ENCODE measurements at regions not wholly inside any gene's neighbourhood (a gene's known extent, or its start where the extent isn't known, plus 50 kb on each side); places are given as distances from the start of the nearest gene placed in this dataset.
A peak's percentile ranks its signal among the peaks of the same experiment; 100 is the strongest.

DNA sequence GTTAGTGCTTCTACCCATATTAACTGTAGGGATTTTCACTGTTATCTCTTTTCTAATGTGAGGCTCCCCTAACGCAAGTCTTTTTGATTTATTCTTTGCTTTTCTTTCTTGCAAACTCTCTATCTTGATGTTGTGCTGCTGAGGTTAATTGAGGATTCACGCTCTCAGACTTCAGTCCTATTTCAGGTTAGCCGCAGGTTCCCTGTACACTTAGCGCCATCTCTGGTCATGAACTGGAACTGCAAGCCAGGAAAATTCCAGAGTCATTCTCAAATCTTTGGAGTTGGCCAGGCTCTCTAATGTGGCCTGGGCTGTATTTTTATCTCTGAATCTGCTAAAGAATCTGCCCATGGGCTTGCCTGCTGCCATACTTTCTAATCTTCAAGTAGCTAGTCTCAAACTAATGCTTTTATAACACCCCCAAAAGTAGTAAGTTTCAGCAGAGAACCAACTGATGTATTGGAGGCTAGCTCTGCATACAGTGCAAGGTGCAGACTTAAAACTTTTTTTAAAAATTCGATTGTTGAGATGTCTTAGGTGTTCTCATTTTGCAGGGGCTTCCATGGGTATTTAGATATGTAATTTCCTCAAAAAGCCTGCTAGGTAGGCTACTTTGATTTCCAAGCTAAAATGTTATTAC is 91.1 kb upstream of the OPRM1 start:
- Histone ChIP-seq H3K36me3 (ENCODE audit: control insufficient read depth in 4 of 4, insufficient read depth in 3 of 4, low read depth in 1 of 4, low read length in 3 of 4) (no peaks in the 10 kb centered on the region), H3K4me1 (ENCODE audit: control insufficient read depth in 4 of 4, insufficient read depth in 4 of 4, low read length in 3 of 4) (no peaks in the 10 kb centered on the region), H3K4me3 (ENCODE audit: low read depth in 1 of 3, low read length in 3 of 3) (no peak overlapping the region), H3K9ac (ENCODE audit: low read depth in 1 of 2, low read length in 2 of 2) (no peak overlapping the region), H3K9me3 (ENCODE audit: control insufficient read depth in 4 of 4, low read length in 3 of 4) (no peaks in the 10 kb centered on the region), H3K27ac (ENCODE audit: low read depth in 1 of 2, low read length in 2 of 2) (no peak overlapping the region), H3K27me3 (ENCODE audit: control insufficient read depth in 4 of 4, insufficient read depth in 4 of 4, low read length in 3 of 4) (no peaks in the 10 kb centered on the region)
- TF ChIP-seq, protein P1, sequence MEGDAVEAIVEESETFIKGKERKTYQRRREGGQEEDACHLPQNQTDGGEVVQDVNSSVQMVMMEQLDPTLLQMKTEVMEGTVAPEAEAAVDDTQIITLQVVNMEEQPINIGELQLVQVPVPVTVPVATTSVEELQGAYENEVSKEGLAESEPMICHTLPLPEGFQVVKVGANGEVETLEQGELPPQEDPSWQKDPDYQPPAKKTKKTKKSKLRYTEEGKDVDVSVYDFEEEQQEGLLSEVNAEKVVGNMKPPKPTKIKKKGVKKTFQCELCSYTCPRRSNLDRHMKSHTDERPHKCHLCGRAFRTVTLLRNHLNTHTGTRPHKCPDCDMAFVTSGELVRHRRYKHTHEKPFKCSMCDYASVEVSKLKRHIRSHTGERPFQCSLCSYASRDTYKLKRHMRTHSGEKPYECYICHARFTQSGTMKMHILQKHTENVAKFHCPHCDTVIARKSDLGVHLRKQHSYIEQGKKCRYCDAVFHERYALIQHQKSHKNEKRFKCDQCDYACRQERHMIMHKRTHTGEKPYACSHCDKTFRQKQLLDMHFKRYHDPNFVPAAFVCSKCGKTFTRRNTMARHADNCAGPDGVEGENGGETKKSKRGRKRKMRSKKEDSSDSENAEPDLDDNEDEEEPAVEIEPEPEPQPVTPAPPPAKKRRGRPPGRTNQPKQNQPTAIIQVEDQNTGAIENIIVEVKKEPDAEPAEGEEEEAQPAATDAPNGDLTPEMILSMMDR (IDR thresholded peaks at IDR 0.05; ENCODE audit: low read depth, low read length, missing input control): peak; percentile 51
- no peak for TF ChIP-seq RXRA (IDR thresholded peaks at IDR 0.05)
- no peak for TF ChIP-seq HNF4G (IDR thresholded peaks at IDR 0.05)
- no peak for TF ChIP-seq JUND (IDR thresholded peaks at IDR 0.05)
- peak; percentile 64 to 72 for TF ChIP-seq RAD21 (IDR thresholded peaks at IDR 0.05)
- DNase-seq (ENCODE audit: low spot score): no peak
- WGBS: 14% methylated on average over 5 of the region's 5 CpGs

DNA sequence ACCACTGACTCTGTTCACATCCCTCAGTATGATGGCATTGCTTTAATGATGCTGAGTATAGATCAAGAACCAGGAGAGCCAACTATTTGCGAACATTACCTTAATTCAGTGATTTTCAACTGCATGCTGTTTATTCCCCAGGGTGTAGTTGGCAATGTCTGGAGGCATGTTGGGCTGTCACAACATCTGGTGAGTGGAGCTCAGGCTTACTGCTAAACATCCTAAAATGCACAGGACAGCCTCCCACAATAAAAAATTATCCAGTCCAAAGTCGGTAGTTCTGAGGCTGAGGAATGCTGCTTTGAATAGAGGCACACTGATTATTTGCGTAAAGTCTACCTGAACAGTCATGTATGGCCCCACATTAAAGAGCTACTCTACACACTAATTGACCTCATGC is 94.8 kb upstream of the OPRM1 start:
- H3K9me3 ChIP-seq (ENCODE audit: control insufficient read depth in 4 of 4, low read length in 3 of 4): no peaks in the 10 kb centered on the region
- H3K27me3 ChIP-seq (ENCODE audit: control insufficient read depth in 4 of 4, insufficient read depth in 4 of 4, low read length in 3 of 4): no peaks in the 10 kb centered on the region
- TF ChIP-seq, protein P2, sequence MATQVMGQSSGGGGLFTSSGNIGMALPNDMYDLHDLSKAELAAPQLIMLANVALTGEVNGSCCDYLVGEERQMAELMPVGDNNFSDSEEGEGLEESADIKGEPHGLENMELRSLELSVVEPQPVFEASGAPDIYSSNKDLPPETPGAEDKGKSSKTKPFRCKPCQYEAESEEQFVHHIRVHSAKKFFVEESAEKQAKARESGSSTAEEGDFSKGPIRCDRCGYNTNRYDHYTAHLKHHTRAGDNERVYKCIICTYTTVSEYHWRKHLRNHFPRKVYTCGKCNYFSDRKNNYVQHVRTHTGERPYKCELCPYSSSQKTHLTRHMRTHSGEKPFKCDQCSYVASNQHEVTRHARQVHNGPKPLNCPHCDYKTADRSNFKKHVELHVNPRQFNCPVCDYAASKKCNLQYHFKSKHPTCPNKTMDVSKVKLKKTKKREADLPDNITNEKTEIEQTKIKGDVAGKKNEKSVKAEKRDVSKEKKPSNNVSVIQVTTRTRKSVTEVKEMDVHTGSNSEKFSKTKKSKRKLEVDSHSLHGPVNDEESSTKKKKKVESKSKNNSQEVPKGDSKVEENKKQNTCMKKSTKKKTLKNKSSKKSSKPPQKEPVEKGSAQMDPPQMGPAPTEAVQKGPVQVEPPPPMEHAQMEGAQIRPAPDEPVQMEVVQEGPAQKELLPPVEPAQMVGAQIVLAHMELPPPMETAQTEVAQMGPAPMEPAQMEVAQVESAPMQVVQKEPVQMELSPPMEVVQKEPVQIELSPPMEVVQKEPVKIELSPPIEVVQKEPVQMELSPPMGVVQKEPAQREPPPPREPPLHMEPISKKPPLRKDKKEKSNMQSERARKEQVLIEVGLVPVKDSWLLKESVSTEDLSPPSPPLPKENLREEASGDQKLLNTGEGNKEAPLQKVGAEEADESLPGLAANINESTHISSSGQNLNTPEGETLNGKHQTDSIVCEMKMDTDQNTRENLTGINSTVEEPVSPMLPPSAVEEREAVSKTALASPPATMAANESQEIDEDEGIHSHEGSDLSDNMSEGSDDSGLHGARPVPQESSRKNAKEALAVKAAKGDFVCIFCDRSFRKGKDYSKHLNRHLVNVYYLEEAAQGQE (IDR thresholded peaks at IDR 0.05): no peak
- no peak for TF ChIP-seq RXRA (IDR thresholded peaks at IDR 0.05)
- TF ChIP-seq, protein P3, sequence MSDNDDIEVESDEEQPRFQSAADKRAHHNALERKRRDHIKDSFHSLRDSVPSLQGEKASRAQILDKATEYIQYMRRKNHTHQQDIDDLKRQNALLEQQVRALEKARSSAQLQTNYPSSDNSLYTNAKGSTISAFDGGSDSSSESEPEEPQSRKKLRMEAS (IDR thresholded peaks at IDR 0.05): no peak
- TF ChIP-seq FOXA2 (IDR thresholded peaks at IDR 0.05): no peak
- TF ChIP-seq YY1 (IDR thresholded peaks at IDR 0.05): no peak
- TF ChIP-seq GABPA (IDR thresholded peaks at IDR 0.05 in 1 of 2, conservative IDR thresholded peaks at IDR 0.05 in 1 of 2): no peak
- no peak for TF ChIP-seq EGR1 (IDR thresholded peaks at IDR 0.05; ENCODE audit: low read depth in 2 of 2)
- no peak for TF ChIP-seq RAD21 (IDR thresholded peaks at IDR 0.05)
- TF ChIP-seq, protein P4, sequence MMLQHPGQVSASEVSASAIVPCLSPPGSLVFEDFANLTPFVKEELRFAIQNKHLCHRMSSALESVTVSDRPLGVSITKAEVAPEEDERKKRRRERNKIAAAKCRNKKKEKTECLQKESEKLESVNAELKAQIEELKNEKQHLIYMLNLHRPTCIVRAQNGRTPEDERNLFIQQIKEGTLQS (IDR thresholded peaks at IDR 0.05): no peak
- TF ChIP-seq FOXA1 (IDR thresholded peaks at IDR 0.05): no peak
- no peak for TF ChIP-seq NR2F2 (IDR thresholded peaks at IDR 0.05)
- TF ChIP-seq TAF1 (conservative IDR thresholded peaks at IDR 0.05): no peak
- TF ChIP-seq, protein P1 (IDR thresholded peaks at IDR 0.05; ENCODE audit: low read depth, low read length, missing input control): no peak
- no peak for TF ChIP-seq HNF4A (conservative IDR thresholded peaks at IDR 0.05)
- no peak overlapping the region for H3K4me3 ChIP-seq (ENCODE audit: low read depth in 1 of 3, low read length in 3 of 3)
- H3K36me3 ChIP-seq (ENCODE audit: control insufficient read depth in 4 of 4, insufficient read depth in 3 of 4, low read depth in 1 of 4, low read length in 3 of 4): no peaks in the 10 kb centered on the region
- WGBS: 73% methylated on average over 3 of the region's 3 CpGs
- DNase-seq (ENCODE audit: low spot score): no peak
- H3K27ac ChIP-seq (ENCODE audit: low read depth in 1 of 2, low read length in 2 of 2): no peak overlapping the region
- H3K4me1 ChIP-seq (ENCODE audit: control insufficient read depth in 4 of 4, insufficient read depth in 4 of 4, low read length in 3 of 4): no peaks in the 10 kb centered on the region
- no peak overlapping the region for H3K9ac ChIP-seq (ENCODE audit: low read depth in 1 of 2, low read length in 2 of 2)
